LNCaP clone FGC (cell line): ENCODE measurements at regions not wholly inside any gene's neighbourhood (a gene's known extent, or its start where the extent isn't known, plus 50 kb on each side); places are given as distances from the start of the nearest gene placed in this dataset.

Experiments
- DNase-seq: peaks from one replicate; pipeline ENCODE4 v3.0.0-alpha.2; 2011; ENCODE audit warnings: low read depth
- H3K4me3 ChIP-seq: 2 replicates; pipeline ENCODE4 v1.5.1; 2011; ENCODE audit warnings: mild to moderate bottlenecking, low read depth, low read length, control low read depth
- TF ChIP-seq, protein P1 (sequence below): IDR thresholded peaks from 2 replicates; pipeline ENCODE4 v1.5.1; 2012; ENCODE audit warnings: mild to moderate bottlenecking; ENCODE audit not compliant: control insufficient read depth, insufficient read depth; ENCODE audit errors: extremely low read depth

DNA sequence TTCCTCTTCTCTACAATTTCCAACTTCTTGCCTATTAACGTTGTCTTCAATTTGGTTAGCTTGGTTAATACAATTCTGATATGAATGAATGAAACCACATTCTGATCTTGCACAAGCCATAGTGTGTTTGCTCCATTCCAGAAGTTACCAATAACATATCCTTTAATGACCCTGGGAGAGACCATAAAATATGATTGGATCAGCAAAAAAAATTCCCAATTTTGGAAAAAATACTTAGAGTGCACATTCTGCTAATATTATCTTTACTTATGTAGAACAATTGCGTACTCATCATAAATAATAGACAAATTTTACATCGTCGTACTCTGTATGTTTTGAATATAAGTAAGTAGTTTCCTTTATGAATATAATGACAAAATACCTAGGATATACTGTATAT is 117.2 kb downstream of the SLITRK5 start:
- H3K4me3 ChIP-seq: no peak overlapping the region
- DNase-seq: no peak
- TF ChIP-seq, protein P1, sequence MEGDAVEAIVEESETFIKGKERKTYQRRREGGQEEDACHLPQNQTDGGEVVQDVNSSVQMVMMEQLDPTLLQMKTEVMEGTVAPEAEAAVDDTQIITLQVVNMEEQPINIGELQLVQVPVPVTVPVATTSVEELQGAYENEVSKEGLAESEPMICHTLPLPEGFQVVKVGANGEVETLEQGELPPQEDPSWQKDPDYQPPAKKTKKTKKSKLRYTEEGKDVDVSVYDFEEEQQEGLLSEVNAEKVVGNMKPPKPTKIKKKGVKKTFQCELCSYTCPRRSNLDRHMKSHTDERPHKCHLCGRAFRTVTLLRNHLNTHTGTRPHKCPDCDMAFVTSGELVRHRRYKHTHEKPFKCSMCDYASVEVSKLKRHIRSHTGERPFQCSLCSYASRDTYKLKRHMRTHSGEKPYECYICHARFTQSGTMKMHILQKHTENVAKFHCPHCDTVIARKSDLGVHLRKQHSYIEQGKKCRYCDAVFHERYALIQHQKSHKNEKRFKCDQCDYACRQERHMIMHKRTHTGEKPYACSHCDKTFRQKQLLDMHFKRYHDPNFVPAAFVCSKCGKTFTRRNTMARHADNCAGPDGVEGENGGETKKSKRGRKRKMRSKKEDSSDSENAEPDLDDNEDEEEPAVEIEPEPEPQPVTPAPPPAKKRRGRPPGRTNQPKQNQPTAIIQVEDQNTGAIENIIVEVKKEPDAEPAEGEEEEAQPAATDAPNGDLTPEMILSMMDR: no peak

DNA sequence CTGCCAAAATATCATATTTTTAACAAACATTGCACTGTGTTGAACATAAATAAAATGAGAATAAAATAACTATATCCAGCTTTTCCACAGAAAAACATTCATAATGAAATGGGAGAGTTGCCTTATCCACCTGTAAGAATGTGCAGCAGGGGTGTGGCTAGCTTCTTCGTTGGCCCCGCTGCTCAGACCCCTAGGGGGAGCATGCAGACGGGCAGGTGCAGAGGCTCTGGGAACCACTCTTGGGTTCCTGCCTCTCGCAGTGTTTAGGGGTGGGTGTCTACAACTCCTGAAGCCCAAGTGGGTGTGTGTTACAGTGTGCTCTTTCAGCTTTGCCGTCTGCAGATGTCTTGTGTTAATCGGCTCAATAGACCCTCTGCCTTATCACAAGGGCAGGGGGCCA is 121.7 kb downstream of the SLITRK5 start:
- TF ChIP-seq, protein P1: no peak
- no peak for DNase-seq
- no peak overlapping the region for H3K4me3 ChIP-seq

DNA sequence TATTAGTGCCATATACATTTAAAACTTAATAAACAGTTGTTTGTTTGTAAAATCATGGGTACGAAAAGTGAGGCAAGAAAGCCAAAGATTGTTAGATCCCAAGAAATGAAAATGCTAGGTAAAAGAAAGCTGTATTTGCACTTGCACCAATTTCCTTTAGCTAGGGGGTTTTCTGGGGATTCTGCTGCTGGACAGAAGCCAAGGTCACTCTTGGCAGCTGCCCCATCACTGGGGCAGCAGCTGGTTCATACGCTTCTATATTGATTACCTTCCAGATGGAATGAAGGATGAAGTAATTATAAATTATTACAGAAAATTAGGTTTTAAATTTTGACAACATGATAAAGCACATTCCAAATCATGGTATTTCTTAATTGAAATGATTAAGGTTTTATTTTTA is 127.4 kb downstream of the SLITRK5 start:
- H3K4me3 ChIP-seq: no peak overlapping the region
- no peak for DNase-seq
- TF ChIP-seq, protein P1: no peak

DNA sequence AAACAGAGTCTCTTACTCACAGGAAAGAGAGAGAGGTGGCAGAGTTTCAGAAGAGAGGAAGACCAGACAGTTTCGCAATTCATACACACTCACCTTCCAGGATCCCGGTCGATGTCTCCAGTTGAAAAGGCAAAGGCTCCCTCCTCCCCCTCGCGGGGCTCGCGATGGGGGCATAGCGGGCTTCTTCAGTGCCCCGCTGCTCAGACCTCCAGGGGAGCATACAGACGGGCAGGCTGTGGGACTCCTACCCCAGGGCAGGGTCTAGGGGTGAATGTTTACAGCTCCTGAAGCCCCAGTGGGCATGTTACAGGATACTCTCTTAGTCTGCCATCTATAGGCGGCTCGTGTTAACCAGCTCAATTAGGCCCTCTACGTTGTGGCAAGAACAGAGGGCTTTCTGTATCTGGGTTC is 139.2 kb downstream of the SLITRK5 start:
- H3K4me3 ChIP-seq: peak overlapping the region; percentile 9; the same call in 1 of the 2 replicates
- no peak for DNase-seq
- TF ChIP-seq, protein P1: no peak

DNA sequence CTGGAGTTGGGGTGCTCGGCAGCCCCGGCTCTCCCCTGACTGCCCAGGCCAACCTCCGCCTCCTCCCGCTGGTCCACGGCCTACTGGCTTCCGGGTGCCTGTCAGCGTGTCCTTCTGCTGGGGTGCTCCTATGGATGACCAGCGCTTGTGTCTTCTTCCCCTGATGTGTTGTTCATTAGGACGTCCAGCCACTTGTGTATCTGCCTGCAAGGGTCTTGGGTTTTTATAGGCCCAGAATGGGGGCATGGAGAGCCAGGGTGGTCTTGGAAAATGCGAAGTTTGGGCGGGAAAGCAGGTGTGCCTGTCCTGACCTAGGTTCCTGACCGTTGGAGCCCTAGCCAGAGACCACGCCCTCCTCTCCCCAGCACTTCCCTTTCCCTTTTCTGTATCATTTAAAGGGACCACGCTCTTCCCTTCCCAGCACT is 139.8 kb downstream of the SLITRK5 start:
- no peak for DNase-seq
- peak overlapping the region; percentile 9; the same call in 1 of the 2 replicates for H3K4me3 ChIP-seq
- TF ChIP-seq, protein P1: no peak

DNA sequence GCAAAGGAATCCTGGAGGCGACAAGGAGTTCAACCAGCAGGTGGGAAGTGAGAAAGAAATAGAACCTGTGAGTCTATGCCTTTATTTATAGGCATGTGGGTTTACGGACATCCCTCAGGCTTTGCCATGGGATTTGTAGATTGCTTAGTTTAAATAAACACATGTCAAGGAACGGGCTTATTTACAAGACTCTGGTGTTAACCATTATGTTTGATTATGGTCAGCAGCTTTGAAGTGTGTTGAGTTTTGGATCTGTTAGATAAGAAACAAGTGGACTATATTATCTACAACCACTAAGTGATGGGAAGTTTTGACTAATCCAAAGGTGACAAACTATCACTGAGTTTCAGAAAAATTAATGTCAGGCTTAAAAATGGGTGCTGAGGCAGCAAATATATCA is 143.2 kb downstream of the SLITRK5 start:
- DNase-seq: no peak
- TF ChIP-seq, protein P1: no peak
- H3K4me3 ChIP-seq: no peak overlapping the region

DNA sequence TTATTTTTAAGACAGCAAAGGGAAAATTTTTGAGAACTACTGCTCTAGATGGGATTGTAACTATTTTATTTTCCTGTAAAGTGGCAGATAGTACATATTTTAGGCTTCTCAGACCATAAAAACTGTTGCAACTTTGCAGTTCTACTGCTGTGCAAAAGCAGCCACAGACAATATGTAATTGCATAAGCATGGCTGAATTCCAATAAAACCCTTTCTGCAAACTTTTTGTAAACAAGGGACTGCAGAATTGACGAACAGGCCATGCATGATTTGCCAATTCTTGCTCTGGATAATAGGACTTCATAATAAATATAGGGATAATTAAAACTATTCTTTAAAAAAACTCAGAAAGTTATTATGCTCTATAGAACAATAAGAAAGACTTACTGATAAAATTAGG is 149.1 kb downstream of the SLITRK5 start:
- DNase-seq: no peak
- H3K4me3 ChIP-seq: no peak overlapping the region
- TF ChIP-seq, protein P1: no peak
